Trophoblast cell (in vitro differentiated cells and primary cell): ENCODE measurements at regions not wholly inside any gene's neighbourhood (a gene's known extent, or its start where the extent isn't known, plus 50 kb on each side); places are given as distances from the start of the nearest gene placed in this dataset.

ENCODE experiments used
- DNase-seq, 2 donors: peaks; one replicate each; pipeline ENCODE4 v3.0.0-alpha.2; 2016
- H2AFZ ChIP-seq: 2 replicates; pipeline ENCODE4 v1.6.1; 2013; ENCODE audit warnings: low read length, moderate library complexity, mild to moderate bottlenecking; ENCODE audit not compliant: insufficient read depth, poor library complexity
- H2AK5ac ChIP-seq: 2 replicates; pipeline ENCODE4 v1.6.1; 2013; ENCODE audit warnings: mild to moderate bottlenecking, low read length
- H2BK120ac ChIP-seq: 2 replicates; pipeline ENCODE4 v1.6.1; 2013; ENCODE audit warnings: low read length, mild to moderate bottlenecking, moderate library complexity; ENCODE audit not compliant: insufficient read depth, poor library complexity
- H2BK12ac ChIP-seq: 2 replicates; pipeline ENCODE4 v1.6.1; 2013; ENCODE audit warnings: mild to moderate bottlenecking, low read length, moderate library complexity
- H2BK5ac ChIP-seq: 2 replicates; pipeline ENCODE4 v1.6.1; 2013; ENCODE audit warnings: low read length, low read depth, moderate library complexity, mild to moderate bottlenecking; ENCODE audit not compliant: poor library complexity
- H3K14ac ChIP-seq: 2 replicates; pipeline ENCODE4 v1.6.1; 2013; ENCODE audit warnings: mild to moderate bottlenecking, low read length
- H3K18ac ChIP-seq: 2 replicates; pipeline ENCODE4 v1.6.1; 2013; ENCODE audit warnings: mild to moderate bottlenecking, low read length
- H3K23ac ChIP-seq: 2 replicates; pipeline ENCODE4 v1.6.1; 2013; ENCODE audit warnings: low read length
- H3K27ac ChIP-seq: 2 replicates; pipeline ENCODE4 v1.5.1; 2013; ENCODE audit warnings: low read depth, mild to moderate bottlenecking, inconsistent platforms, low read length, moderate library complexity
- H3K27me3 ChIP-seq: 2 replicates; pipeline ENCODE4 v1.6.1; 2013; ENCODE audit warnings: inconsistent platforms, mild to moderate bottlenecking, low read length, moderate library complexity; ENCODE audit not compliant: insufficient read depth
- H3K36me3 ChIP-seq, 2 experiments: 1 replicate in 1 of 2; 2 replicates in 1 of 2; pipeline ENCODE4 v1.6.1; 2013; ENCODE audit warnings: low read length in 2 of 2, mild to moderate bottlenecking in 2 of 2, moderate library complexity in 1 of 2; ENCODE audit not compliant: insufficient read depth in 2 of 2, control insufficient read depth in 1 of 2
- H3K4ac ChIP-seq: 2 replicates; pipeline ENCODE4 v1.6.1; 2013; ENCODE audit warnings: low read depth, mild to moderate bottlenecking, low read length, moderate library complexity
- H3K4me1 ChIP-seq, 2 experiments: 1 replicate in 1 of 2; 2 replicates in 1 of 2; pipeline ENCODE4 v1.6.1; 2013; ENCODE audit warnings: low read length in 2 of 2, mild to moderate bottlenecking in 2 of 2, moderate library complexity in 1 of 2; ENCODE audit not compliant: insufficient read depth in 2 of 2, control insufficient read depth in 1 of 2
- H3K4me2 ChIP-seq: 2 replicates; pipeline ENCODE4 v1.6.1; 2013; ENCODE audit warnings: inconsistent platforms, mild to moderate bottlenecking, low read length, moderate library complexity
- H3K4me3 ChIP-seq: 2 replicates; pipeline ENCODE4 v1.5.1; 2013; ENCODE audit warnings: mild to moderate bottlenecking, low read depth, low read length, inconsistent platforms
- H3K79me1 ChIP-seq: one replicate; pipeline ENCODE4 v1.6.1; 2013; ENCODE audit warnings: low read length
- H3K79me2 ChIP-seq: 2 replicates; pipeline ENCODE4 v1.6.1; 2013; ENCODE audit warnings: low read length, mild to moderate bottlenecking; ENCODE audit not compliant: control insufficient read depth, insufficient read depth, poor library complexity
- H3K9ac ChIP-seq: 2 replicates; pipeline ENCODE4 v1.6.1; 2013; ENCODE audit warnings: mild to moderate bottlenecking, low read length
- H3K9me3 ChIP-seq: 2 replicates; pipeline ENCODE4 v1.6.1; 2013; ENCODE audit warnings: low read depth, mild to moderate bottlenecking, control low read depth, inconsistent platforms, low read length; ENCODE audit not compliant: insufficient read depth
- H4K12ac ChIP-seq: 2 replicates; pipeline ENCODE4 v1.6.1; 2013; ENCODE audit warnings: low read depth, mild to moderate bottlenecking, low read length, moderate library complexity
- H4K8ac ChIP-seq: 2 replicates; pipeline ENCODE4 v1.6.1; 2013; ENCODE audit warnings: low read depth, mild to moderate bottlenecking, low read length, moderate library complexity
- H4K91ac ChIP-seq: one replicate; pipeline ENCODE4 v1.6.1; 2013; ENCODE audit warnings: low read depth, mild to moderate bottlenecking, low read length, moderate library complexity
- WGBS: extraction: QIAGEN DNeasy Blood & Tissue Kit; methylation state at CpG from one replicate; pipeline ENCODE4 v1.1.7; 2013; ENCODE audit warnings: missing lambda C conversion rate; ENCODE audit not compliant: insufficient read length, insufficient coverage; ENCODE audit errors: extremely low coverage; 5-methylcytosine and 5-hydroxymethylcytosine counted together

GRCh38 chr13:83223546-83223945 lies 658.7 kb downstream of the SLITRK1 start:
- Histone ChIP-seq H4K8ac (no peak overlapping the region), H3K27ac (no peak overlapping the region), H2AK5ac (no peak overlapping the region), H2BK120ac (no peak overlapping the region), H3K14ac (no peak overlapping the region), H4K91ac (no peak overlapping the region), H3K18ac (no peak overlapping the region), H3K23ac (no peak overlapping the region), H3K27me3 (no peaks in the 10 kb centered on the region), H3K4ac (no peak overlapping the region), H3K36me3 (no peaks in the 10 kb centered on the region), H3K79me1 (no peaks in the 10 kb centered on the region), H4K12ac (no peak overlapping the region), H3K9me3 (no peaks in the 10 kb centered on the region), H3K4me3 (no peak overlapping the region), H3K4me1 (no peaks in the 10 kb centered on the region), H3K4me2 (no peak overlapping the region), H3K9ac (no peak overlapping the region), H2AFZ (no peak overlapping the region), H2BK12ac (no peak overlapping the region), H2BK5ac (no peak overlapping the region), H3K79me2 (no peaks in the 10 kb centered on the region)
- no CpG with 5 or more reads among the region's 1 CpG for WGBS
- no peak for DNase-seq

- no peaks in the 10 kb centered on the region for H3K27me3 ChIP-seq
- no peak overlapping the region for H4K12ac ChIP-seq
- no peak overlapping the region for H3K23ac ChIP-seq
- no CpG with 5 or more reads among the region's 5 CpGs for WGBS
- no peak overlapping the region for H2BK12ac ChIP-seq
- H3K9me3 ChIP-seq: no peaks in the 10 kb centered on the region
- no peak overlapping the region for H3K9ac ChIP-seq
- no peak overlapping the region for H3K4ac ChIP-seq
- H2AFZ ChIP-seq: no peak overlapping the region
- H2BK120ac ChIP-seq: no peak overlapping the region
- no peak overlapping the region for H3K27ac ChIP-seq
- H3K4me3 ChIP-seq: no peak overlapping the region
- DNase-seq: no peak
- no peaks in the 10 kb centered on the region for H3K4me1 ChIP-seq
- no peaks in the 10 kb centered on the region for H3K79me2 ChIP-seq
- H3K79me1 ChIP-seq: no peaks in the 10 kb centered on the region
- H3K18ac ChIP-seq: no peak overlapping the region
- no peak overlapping the region for H3K14ac ChIP-seq
- H4K91ac ChIP-seq: no peak overlapping the region
- H3K36me3 ChIP-seq: no peaks in the 10 kb centered on the region
- no peak overlapping the region for H4K8ac ChIP-seq
- no peak overlapping the region for H2BK5ac ChIP-seq
- no peak overlapping the region for H2AK5ac ChIP-seq
- no peak overlapping the region for H3K4me2 ChIP-seq
These were observed 660.4 kb downstream of the SLITRK1 start for GRCh38 chr13:83221813-83222241.

- no peaks in the 10 kb centered on the region for H3K27me3 ChIP-seq
- H3K27ac ChIP-seq: no peak overlapping the region
- no peaks in the 10 kb centered on the region for H3K79me2 ChIP-seq
- H3K4me3 ChIP-seq: no peak overlapping the region
- no peak overlapping the region for H3K18ac ChIP-seq
- H3K4ac ChIP-seq: no peak overlapping the region
- H3K9ac ChIP-seq: no peak overlapping the region
- no peak overlapping the region for H2AFZ ChIP-seq
- H3K14ac ChIP-seq: no peak overlapping the region
- WGBS: no CpG with 5 or more reads among the region's 1 CpG
- H4K12ac ChIP-seq: no peak overlapping the region
- H2BK12ac ChIP-seq: no peak overlapping the region
- H4K91ac ChIP-seq: no peak overlapping the region
- H3K23ac ChIP-seq: no peak overlapping the region
- H3K79me1 ChIP-seq: no peaks in the 10 kb centered on the region
- H4K8ac ChIP-seq: no peak overlapping the region
- H2AK5ac ChIP-seq: no peak overlapping the region
- no peaks in the 10 kb centered on the region for H3K36me3 ChIP-seq
- no peaks in the 10 kb centered on the region for H3K4me1 ChIP-seq
- no peak overlapping the region for H3K4me2 ChIP-seq
- H2BK5ac ChIP-seq: no peak overlapping the region
- no peak for DNase-seq
- no peaks in the 10 kb centered on the region for H3K9me3 ChIP-seq
- H2BK120ac ChIP-seq: no peak overlapping the region
These were observed 661.0 kb downstream of the SLITRK1 start for GRCh38 chr13:83221256-83221655.

DNA sequence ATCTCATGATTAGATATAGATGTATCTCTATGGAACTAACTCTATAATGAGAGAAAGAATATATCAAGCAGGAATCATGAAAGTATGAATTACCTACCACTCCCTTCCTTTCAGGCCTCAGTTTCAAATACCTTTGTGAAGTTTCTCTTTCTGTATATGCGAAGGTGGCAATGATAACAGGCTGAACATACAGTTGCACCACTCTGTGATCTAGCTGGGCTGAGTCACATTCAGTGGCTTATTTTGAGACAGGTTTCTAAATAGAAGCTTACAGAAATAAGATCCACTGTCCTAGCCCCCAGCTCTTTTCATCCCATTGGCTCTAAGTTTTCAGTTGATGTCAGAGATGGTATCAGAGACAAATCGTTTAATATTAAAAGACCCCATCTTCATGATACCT lies 662.0 kb downstream of the SLITRK1 start:
- no peak overlapping the region for H3K4me3 ChIP-seq
- H3K9me3 ChIP-seq: no peaks in the 10 kb centered on the region
- no peaks in the 10 kb centered on the region for H3K36me3 ChIP-seq
- no peak overlapping the region for H4K12ac ChIP-seq
- H3K4me1 ChIP-seq: no peaks in the 10 kb centered on the region
- no peak overlapping the region for H3K9ac ChIP-seq
- no peak overlapping the region for H2BK12ac ChIP-seq
- no peak overlapping the region for H3K18ac ChIP-seq
- no peak overlapping the region for H2BK5ac ChIP-seq
- H2AFZ ChIP-seq: no peak overlapping the region
- no peak overlapping the region for H3K4me2 ChIP-seq
- H3K79me1 ChIP-seq: no peaks in the 10 kb centered on the region
- H3K79me2 ChIP-seq: no peaks in the 10 kb centered on the region
- H2BK120ac ChIP-seq: no peak overlapping the region
- no peak overlapping the region for H3K23ac ChIP-seq
- no peaks in the 10 kb centered on the region for H3K27me3 ChIP-seq
- H3K27ac ChIP-seq: no peak overlapping the region
- DNase-seq: no peak
- no peak overlapping the region for H4K8ac ChIP-seq
- H3K14ac ChIP-seq: no peak overlapping the region
- no peak overlapping the region for H3K4ac ChIP-seq
- no peak overlapping the region for H4K91ac ChIP-seq
- H2AK5ac ChIP-seq: no peak overlapping the region
- WGBS: no CpG with 5 or more reads among the region's 2 CpGs
